ENCODE measurements at regions not wholly inside any gene's neighbourhood (a gene's known extent, or its start where the extent isn't known, plus 50 kb on each side); places are given as distances from the start of the nearest gene placed in this dataset.

- DNase-seq = no peak
Observed at GRCh38 chr16:82402665-82403218, 224.0 kb upstream of the CDH13 start.

- DNase-seq = no peak
Observed at GRCh38 chr16:82400046-82400445, 226.7 kb upstream of the CDH13 start.

DNA sequence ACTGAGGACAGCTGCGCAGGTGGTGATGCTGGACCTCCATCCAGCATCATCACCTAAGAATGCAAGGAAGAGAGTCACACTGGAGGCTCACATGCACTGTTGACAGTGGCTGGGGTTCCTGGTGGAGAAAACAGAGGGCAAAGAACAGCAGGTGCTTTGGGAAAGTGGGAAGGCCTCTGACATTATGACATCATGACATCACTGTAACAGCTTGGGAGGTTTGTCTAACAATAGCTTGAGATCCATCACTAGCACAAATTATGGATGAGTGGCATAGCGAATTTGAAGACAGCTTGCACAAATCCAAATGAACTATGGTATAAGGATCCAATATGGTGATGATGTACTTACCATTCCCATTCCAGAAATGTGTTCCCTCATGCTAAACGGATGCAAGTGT, 226.5 kb upstream of the MPHOSPH6 start:
- DNase-seq = no peak

GRCh38 chr16:82395212-82395611, 225.2 kb upstream of the MPHOSPH6 start:
- no peak for DNase-seq

DNA sequence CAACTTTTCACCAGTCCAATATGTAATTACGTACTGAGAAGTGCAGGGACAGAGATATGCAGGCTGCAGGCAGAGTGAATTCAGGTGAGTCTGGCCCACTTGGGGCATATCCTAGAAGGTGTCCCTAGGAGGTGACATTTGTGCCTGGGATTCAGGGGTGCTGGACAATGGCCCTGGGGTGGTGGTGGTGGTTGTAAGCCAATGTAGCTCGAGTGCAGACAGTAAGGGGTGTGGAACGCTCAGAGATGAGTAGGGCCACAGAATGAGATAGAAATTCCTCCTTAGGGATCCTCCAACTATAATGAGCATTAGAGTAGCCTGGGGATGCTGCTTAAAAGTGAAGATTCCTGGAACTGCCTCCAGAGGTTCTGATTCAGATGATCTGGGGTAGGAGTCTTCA, 221.7 kb upstream of the MPHOSPH6 start:
- no peak for DNase-seq

DNA sequence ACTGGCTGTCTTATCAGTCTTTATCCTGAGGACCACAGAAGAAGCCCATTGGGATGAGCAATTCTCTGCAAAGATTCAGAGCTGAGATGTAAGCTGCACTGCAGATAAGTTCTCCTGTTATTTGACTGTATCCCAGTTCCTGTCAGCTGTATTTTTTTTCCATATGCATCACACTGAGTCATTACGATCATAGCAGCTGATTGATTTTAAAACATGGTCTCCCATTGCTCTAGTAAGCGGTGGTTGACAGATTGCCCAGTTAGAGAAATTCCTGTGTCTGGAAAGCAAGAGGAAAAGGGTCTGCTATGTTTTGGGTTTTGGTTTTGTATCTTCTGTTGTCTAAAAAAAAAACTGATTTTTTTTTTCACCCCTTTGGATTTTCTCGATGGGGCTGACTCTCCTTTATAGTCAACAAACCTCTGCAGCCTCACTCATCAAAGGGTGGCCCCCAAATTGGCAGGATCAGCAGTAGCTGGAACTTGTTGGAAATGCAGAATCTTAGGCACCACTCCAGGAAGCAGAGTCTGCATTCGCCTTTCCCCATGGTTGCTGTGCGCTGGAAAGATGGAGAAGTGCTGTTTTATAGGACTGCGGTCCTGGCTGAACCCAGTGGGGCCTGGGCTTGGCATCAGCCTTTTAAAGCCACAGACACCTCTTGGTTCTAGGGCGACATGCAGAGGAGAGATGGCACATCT, 220.1 kb upstream of the MPHOSPH6 start:
- no peak for DNase-seq

- DNase-seq = no peak
Observed at GRCh38 chr16:82386761-82387160, 216.7 kb upstream of the MPHOSPH6 start.

- no peak for DNase-seq
Observed at GRCh38 chr16:82384949-82385348, 214.9 kb upstream of the MPHOSPH6 start.

DNA sequence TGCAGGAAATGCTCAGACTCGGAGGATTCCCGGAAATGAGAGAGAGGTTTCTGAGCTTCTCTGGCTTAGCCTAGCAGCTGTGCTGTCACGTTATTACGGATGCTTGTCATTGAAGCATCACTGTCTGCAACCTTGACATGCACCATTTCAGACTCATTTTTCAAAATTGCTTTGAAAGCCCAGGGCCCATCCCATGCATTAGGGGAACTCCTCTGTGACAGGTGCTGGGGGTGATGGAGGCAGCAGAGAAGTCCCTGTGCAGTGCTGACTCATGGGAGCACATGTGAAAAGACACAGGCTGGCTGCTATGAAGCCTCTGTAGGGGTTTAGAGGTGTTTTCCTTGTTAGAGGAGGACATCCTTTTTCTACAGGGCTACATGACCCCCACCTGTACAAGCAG, 214.0 kb upstream of the MPHOSPH6 start:
- DNase-seq = no peak

DNA sequence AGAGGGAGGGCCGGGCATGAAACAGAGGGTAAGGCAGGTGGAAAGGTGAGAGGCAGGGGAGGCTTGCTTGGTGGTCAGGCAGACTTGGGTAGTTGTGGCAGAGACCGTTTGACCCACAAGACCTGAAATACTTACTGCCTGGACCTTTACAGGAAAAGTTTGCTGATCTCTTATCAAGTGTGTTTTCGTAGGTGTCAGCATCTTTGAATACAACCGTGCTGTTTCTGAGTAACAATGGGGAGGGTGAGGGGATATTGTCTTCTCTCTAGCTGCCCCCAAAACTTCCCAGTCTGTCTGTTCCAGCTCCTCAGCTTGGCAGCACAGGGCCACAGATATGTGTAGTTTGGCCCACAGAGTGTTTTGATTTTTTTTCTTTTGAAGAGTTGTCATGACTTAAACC, 212.5 kb upstream of the MPHOSPH6 start:
- no peak for DNase-seq

DNA sequence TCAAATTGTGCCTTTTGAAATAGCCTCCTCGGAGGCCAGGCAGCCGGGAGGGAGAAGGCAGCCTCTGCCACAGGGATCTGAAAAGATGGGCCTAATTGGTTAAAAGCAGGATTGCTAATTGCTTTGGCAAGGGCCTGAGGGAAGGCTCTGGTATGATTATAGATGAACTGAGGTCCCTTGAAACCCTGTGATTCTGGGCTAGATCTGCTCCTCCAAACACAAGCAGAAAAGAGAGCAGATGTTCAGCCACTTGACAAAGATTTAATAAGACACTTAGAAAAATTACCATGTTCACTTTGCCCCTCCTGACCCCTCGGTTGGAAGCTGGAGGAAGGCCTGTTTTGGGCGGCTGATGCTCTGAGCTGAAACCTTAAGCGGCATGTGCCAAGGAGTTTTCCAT, 209.5 kb upstream of the MPHOSPH6 start:
- no peak for DNase-seq

GRCh38 chr16:82373976-82374375, 204.0 kb upstream of the MPHOSPH6 start:
- DNase-seq = no peak

- no peak for DNase-seq
Observed at GRCh38 chr16:82370282-82370681, 200.3 kb upstream of the MPHOSPH6 start.

GRCh38 chr16:82368041-82368440, 198.0 kb upstream of the MPHOSPH6 start:
- DNase-seq = peak; percentile 7

DNA sequence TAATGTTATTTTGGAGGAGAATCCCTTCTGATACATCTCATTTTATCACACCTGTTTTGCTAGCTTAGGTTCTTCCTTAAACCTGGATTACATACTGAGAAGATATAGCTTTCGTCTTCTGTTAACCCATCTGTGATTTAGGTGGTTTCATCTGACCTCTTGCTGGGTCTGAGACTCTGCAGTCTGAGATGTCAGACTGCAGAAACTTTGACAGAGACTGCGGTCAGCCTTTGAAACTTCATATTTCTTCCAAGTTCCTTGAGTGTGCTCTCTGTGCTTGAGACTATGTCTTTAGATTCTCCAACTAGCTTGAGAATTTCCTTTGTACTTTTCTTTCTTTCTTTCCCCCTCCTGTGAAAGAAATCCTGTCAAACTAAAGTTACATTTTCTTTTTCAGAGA, 196.4 kb upstream of the MPHOSPH6 start:
- DNase-seq = no peak

GRCh38 chr16:82364690-82365089, 194.7 kb upstream of the MPHOSPH6 start:
- DNase-seq = no peak

- DNase-seq = no peak
Observed at GRCh38 chr16:82363026-82363816, 193.2 kb upstream of the MPHOSPH6 start.

DNA sequence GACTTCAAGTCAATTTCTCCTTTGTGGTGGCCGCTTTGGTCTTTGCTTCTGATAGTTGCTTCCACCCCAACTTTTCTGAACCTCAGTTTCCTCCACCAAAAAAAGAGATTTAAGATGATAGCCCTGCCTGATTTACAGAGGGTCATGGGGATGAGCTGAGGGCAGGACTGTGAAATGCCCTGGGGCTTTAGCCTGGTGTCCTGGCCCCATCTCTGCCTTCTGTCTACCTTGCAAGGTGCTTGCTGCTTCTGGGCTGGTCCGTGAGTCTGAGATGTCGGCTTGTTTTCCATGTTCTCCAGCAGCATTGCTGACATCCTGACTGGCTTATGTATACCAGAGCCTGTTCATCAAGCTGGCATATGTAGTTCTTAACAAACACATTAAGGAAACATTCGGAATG, 191.9 kb upstream of the MPHOSPH6 start:
- DNase-seq = no peak

DNA sequence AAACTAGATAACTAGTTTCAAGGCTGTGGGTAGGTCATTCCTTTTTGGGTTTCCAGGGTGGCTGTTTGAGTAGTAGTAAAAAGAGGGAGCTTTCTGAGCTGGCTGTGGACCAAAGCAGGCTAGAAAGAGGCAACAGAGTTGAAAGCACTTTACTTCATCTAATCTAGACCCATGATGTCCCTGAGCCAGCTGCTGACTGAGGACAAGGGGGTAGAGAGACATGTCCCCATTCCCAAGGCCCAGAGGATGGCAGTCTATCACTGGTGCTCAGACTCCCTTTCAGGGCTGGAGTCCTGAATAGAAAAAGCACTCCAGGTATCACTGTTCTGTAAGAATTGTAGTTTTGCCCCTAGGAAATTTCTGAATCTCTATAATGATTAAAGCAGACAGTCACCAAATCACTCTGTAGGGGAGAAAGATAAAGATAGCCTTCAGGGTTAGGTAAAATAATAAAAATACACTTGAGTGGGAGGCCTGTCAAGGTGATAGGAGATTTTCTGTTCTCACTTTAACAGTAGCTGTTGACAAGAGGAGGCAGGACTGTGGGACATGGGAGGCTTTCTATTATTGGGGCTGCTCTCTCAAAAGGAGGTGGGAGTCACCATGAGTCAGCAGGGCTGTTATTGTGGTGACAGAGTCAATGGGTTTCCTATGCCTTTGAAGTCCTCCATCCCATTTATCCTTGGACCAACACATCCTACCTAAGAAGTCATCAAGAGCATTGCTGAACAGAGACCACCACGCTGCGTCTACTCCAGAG, 190.2 kb upstream of the MPHOSPH6 start:
- DNase-seq = no peak

- DNase-seq = no peak
Observed at GRCh38 chr16:82358606-82359221, 188.7 kb upstream of the MPHOSPH6 start.

DNA sequence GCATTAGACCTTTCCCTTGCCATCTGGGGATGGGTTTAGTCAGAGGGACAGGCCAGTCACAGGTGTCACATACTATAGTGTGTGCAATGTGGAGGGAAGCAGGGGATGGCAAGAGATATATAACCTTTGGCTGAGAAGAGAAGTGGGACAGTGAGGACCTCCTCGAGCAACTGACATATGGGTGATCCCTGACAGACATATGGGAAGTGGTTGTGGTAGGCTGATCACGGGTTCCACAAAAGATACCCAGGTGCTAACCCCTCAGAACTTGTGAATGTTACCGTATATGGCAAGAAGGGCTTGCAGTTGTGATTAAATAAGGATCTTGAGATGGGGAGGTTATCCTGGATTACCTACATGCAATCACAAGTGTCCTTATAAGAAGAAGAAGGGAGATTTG, 188.1 kb upstream of the MPHOSPH6 start:
- DNase-seq = no peak

DNA sequence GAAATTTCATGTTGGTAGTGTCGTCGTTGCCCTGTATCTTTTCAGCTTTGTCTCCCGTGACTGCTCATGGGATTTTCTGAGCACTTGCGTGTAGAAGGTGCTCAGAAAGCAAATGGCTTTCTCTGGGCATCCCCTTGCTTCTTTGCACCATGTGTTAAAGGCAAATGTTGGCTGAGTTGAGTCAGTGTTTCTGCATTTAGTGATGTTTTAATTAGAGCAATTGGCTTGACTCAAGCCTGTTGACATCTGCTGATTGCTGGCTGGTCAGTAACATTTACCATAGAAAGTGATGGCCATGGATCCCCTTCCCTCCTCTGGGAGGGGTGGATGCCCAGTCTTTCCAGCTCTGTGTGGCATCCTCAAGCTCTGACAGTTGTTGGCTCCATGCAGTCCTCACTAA, 187.2 kb upstream of the MPHOSPH6 start:
- no peak for DNase-seq

DNA sequence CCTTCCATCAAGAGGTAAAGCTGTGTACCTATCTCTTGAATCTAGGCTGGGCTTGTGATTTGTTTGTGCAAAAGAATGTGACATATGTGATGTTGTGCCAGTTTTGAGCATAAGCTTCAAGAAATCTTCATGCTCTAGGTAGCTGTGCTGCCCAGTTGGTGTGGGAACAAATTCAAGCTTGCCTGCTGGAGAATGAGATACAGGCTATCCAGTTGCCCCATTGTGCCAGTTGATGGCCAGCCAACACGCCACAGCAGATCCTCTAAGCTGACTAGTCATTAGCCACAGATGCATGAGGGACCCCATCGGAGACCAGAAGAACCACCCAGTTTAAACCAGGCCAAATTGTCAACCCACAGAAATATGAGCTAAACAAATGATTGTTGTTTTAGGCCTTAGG, 180.5 kb upstream of the MPHOSPH6 start:
- DNase-seq = no peak
